ENCODE measurements at regions not wholly inside any gene's neighbourhood (a gene's known extent, or its start where the extent isn't known, plus 50 kb on each side); places are given as distances from the start of the nearest gene placed in this dataset.

GRCh38 chr17:54807331-54807730 lies 93.3 kb upstream of the TOM1L1 start:
- TF ChIP-seq CEBPB (IDR thresholded peaks at IDR 0.05; ENCODE audit: low read depth) (no peak), CTCF (IDR thresholded peaks at IDR 0.05 in 2 of 3, conservative IDR thresholded peaks at IDR 0.05 in 1 of 3; ENCODE audit: borderline replicate concordance in 1 of 3, insufficient read depth in 1 of 3, low read depth in 2 of 3, low read length in 2 of 3) (no peak), TCF7L2 (IDR thresholded peaks at IDR 0.05; ENCODE audit: borderline replicate concordance, extremely low read depth, insufficient read depth, insufficient read length) (no peak), EZH2 (IDR thresholded peaks at IDR 0.05) (no peak), EZH2phosphoT487 (IDR thresholded peaks at IDR 0.05; ENCODE audit: borderline replicate concordance) (no peak), SIN3A (IDR thresholded peaks at IDR 0.05; ENCODE audit: low read depth) (no peak), POLR2A (IDR thresholded peaks at IDR 0.05; ENCODE audit: borderline replicate concordance, extremely low read depth, insufficient read depth, insufficient read length) (no peak), ELF1 (IDR thresholded peaks at IDR 0.05; ENCODE audit: borderline replicate concordance, low read depth) (no peak), ZFX (IDR thresholded peaks at IDR 0.05) (no peak), JUND (IDR thresholded peaks at IDR 0.05) (no peak), MAX (IDR thresholded peaks at IDR 0.05) (no peak), ZNF274 (IDR thresholded peaks at IDR 0.05; ENCODE audit: low read depth, low read length) (no peak)
- TF ChIP-seq, protein P1, sequence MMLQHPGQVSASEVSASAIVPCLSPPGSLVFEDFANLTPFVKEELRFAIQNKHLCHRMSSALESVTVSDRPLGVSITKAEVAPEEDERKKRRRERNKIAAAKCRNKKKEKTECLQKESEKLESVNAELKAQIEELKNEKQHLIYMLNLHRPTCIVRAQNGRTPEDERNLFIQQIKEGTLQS (IDR thresholded peaks at IDR 0.05), result no peak
